Peyer's patch (tissue), 4 donors: ENCODE measurements at regions not wholly inside any gene's neighbourhood (a gene's known extent, or its start where the extent isn't known, plus 50 kb on each side); places are given as distances from the start of the nearest gene placed in this dataset.
"Not testable (repeated sequence)": the region's sequence is repeated elsewhere in the genome, so short reads cannot be mapped to it uniquely, and the experiment has no call there.

Source experiments
- DNase-seq, 3 donors: peaks; one replicate each; pipeline ENCODE4 v3.0.0-alpha.2; 2017 to 2019
- H3K27ac ChIP-seq, 4 donors: fragments of 200-600 bp; sonication (generic); one replicate each; pipeline ENCODE4 v1.5.1; 2016 to 2019
- H3K27me3 ChIP-seq, 2 donors: fragments of 200-600 bp; sonication (generic); one replicate each; pipeline ENCODE4 v1.5.1; 2019
- H3K36me3 ChIP-seq, 3 donors: fragments of 200-600 bp; sonication (generic); one replicate each; pipeline ENCODE4 v1.5.1; 2016 to 2019
- H3K4me1 ChIP-seq, 4 donors: fragments of 200-600 bp; sonication (generic); one replicate each; pipeline ENCODE4 v1.5.1; 2016 to 2019
- H3K4me3 ChIP-seq, 4 donors: fragments of 200-600 bp; sonication (generic); 1 replicate in 3 of 4; 2 replicates in 1 of 4; pipeline ENCODE4 v1.5.1; 2016 to 2019; ENCODE audit warnings: mild to moderate bottlenecking in 1 of 4
- H3K9me3 ChIP-seq, 4 donors: fragments of 200-600 bp; sonication (generic); one replicate each; pipeline ENCODE4 v1.5.1; 2016 to 2019; ENCODE audit warnings: mild to moderate bottlenecking in 1 of 4
- CTCF ChIP-seq, 6 experiments: fragments of 450-650 bp in 4 of 6; fragments of 200-600 bp in 2 of 6; sonication (generic) in 1 of 6; IDR thresholded peaks; one replicate each; pipeline ENCODE4 v1.5.1; 2017 to 2019; ENCODE audit warnings: antibody characterized with exemption in 6 of 6, mild to moderate bottlenecking in 3 of 6, moderate library complexity in 1 of 6
- POLR2A ChIP-seq, 2 donors: fragments of 450-650 bp; IDR thresholded peaks; one replicate each; pipeline ENCODE4 v1.5.1; 2017; ENCODE audit warnings: antibody characterized with exemption in 2 of 2, mild to moderate bottlenecking in 2 of 2, moderate library complexity in 2 of 2

- peaks cover 0 to 6% (median 0%) of the 10 kb centered on the region in 4 donors for H3K4me1 ChIP-seq
- DNase-seq: peak; percentile 36 to 90 (median 72)
- H3K4me3 ChIP-seq: no peak overlapping the region
- no peaks in the 10 kb centered on the region for H3K36me3 ChIP-seq
- H3K27me3 ChIP-seq: no peaks in the 10 kb centered on the region
- H3K9me3 ChIP-seq: no peaks in the 10 kb centered on the region
- H3K27ac ChIP-seq: peak overlapping the region in 2 of 4 donors; percentile 46 to 84
- TF ChIP-seq CTCF (IDR thresholded peaks at IDR 0.05) (no peak), POLR2A (IDR thresholded peaks at IDR 0.05) (peak in 1 of 2 donors; percentile 38)
Measured at GRCh38 chr4:81724925-81725329, 253.2 kb upstream of the RASGEF1B start.

GRCh38 chr4:81723927-81724587, 252.3 kb upstream of the RASGEF1B start:
- Histone ChIP-seq H3K4me3 (no peak overlapping the region), H3K4me1 (peaks cover 0 to 6% (median 0%) of the 10 kb centered on the region in 4 donors), H3K9me3 (no peaks in the 10 kb centered on the region), H3K27ac (peak overlapping the region in 1 of 4 donors; percentile 84), H3K36me3 (no peaks in the 10 kb centered on the region), H3K27me3 (no peaks in the 10 kb centered on the region)
- DNase-seq: peak in 1 of 3 donors; percentile 68
- TF ChIP-seq CTCF (IDR thresholded peaks at IDR 0.05): no peak
- no peak for TF ChIP-seq POLR2A (IDR thresholded peaks at IDR 0.05)

GRCh38 chr4:81723019-81723884, 251.5 kb upstream of the RASGEF1B start:
- no peak for TF ChIP-seq POLR2A (IDR thresholded peaks at IDR 0.05)
- TF ChIP-seq CTCF (IDR thresholded peaks at IDR 0.05): no peak
- H3K27ac ChIP-seq: peak overlapping the region in 1 of 4 donors; percentile 2

GRCh38 chr4:81722290-81722851, 250.7 kb upstream of the RASGEF1B start:
- Histone ChIP-seq H3K27ac (no peak overlapping the region), H3K27me3 (no peaks in the 10 kb centered on the region), H3K9me3 (no peaks in the 10 kb centered on the region), H3K4me3 (no peak overlapping the region), H3K36me3 (no peaks in the 10 kb centered on the region), H3K4me1 (peaks cover 0 to 6% (median 0%) of the 10 kb centered on the region in 4 donors)
- peak in 2 of 3 donors; percentile 49 to 53 for DNase-seq
- TF ChIP-seq POLR2A (IDR thresholded peaks at IDR 0.05) (no peak), CTCF (IDR thresholded peaks at IDR 0.05) (no peak)

More at GRCh38 chr4:81723019-81723884, 251.5 kb upstream of the RASGEF1B start:
- no peaks in the 10 kb centered on the region for H3K9me3 ChIP-seq
- H3K4me1 ChIP-seq: peaks cover 0 to 6% (median 0%) of the 10 kb centered on the region in 4 donors
- no peak for DNase-seq
- H3K4me3 ChIP-seq: no peak overlapping the region
- H3K36me3 ChIP-seq: no peaks in the 10 kb centered on the region
- no peaks in the 10 kb centered on the region for H3K27me3 ChIP-seq

GRCh38 chr4:81715757-81716156, 244.1 kb upstream of the RASGEF1B start:
- Histone ChIP-seq H3K9me3 (no peaks in the 10 kb centered on the region), H3K4me3 (no peak overlapping the region), H3K36me3 (no peaks in the 10 kb centered on the region), H3K27me3 (no peaks in the 10 kb centered on the region), H3K27ac (no peak overlapping the region), H3K4me1 (no peaks in the 10 kb centered on the region)
- DNase-seq: no peak
- TF ChIP-seq CTCF (IDR thresholded peaks at IDR 0.05) (no peak), POLR2A (IDR thresholded peaks at IDR 0.05) (no peak)

- DNase-seq, H3K4me1 ChIP-seq, H3K36me3 ChIP-seq, H3K27me3 ChIP-seq, H3K27ac ChIP-seq, H3K4me3 ChIP-seq, H3K9me3 ChIP-seq: not testable (repeated sequence)
Measured at GRCh38 chr4:81715357-81715756, 243.7 kb upstream of the RASGEF1B start.
